BJ (cell line): ENCODE measurements at regions not wholly inside any gene's neighbourhood (a gene's known extent, or its start where the extent isn't known, plus 50 kb on each side); places are given as distances from the start of the nearest gene placed in this dataset.

Experiments
- CTCF ChIA-PET: fragments of 350-600 bp; formaldehyde crosslinking; extraction: SDS; loops from one replicate; lab custom pipeline; 2021; ENCODE audit warnings: antibody characterized with exemption, inconsistent platforms; lab: Yijun Ruan, JAX
- POLR2A ChIA-PET: fragments of 300-600 bp; sonication (Branson Sonifier 250); formaldehyde crosslinking; extraction: SDS; loops from one replicate; lab custom pipeline; 2021; ENCODE audit warnings: antibody characterized with exemption; lab: Charles Lee
- DNase-seq: peaks from one replicate; pipeline ENCODE4 v3.0.0-alpha.2; 2011; ENCODE audit warnings: low read depth
- H3K27me3 ChIP-seq: 2 replicates; pipeline ENCODE4 v1.6.0; 2011; ENCODE audit warnings: low read length; ENCODE audit not compliant: control insufficient read depth, insufficient read depth
- H3K36me3 ChIP-seq: 2 replicates; pipeline ENCODE4 v1.5.1; 2011; ENCODE audit warnings: low read length; ENCODE audit not compliant: control insufficient read depth, insufficient read depth
- H3K4me3 ChIP-seq: 2 replicates; pipeline ENCODE4 v1.5.1; 2011; ENCODE audit warnings: low read depth, mild to moderate bottlenecking, control low read depth, low read length
- CTCF ChIP-seq: IDR thresholded peaks from 2 replicates; pipeline ENCODE4 v1.5.1; 2011; ENCODE audit warnings: low read depth, mild to moderate bottlenecking, control low read depth, inconsistent platforms, low read length, moderate library complexity; ENCODE audit not compliant: insufficient read depth

GRCh38 chr1:208552928-208553327 is 308.7 kb upstream of the PLXNA2 start:
- no peak overlapping the region for H3K4me3 ChIP-seq
- TF ChIP-seq CTCF = no peak
- ChIA-PET CTCF (interaction anchor here (0.5 to 0.7 kb wide), 2 partner anchors 11 to 55 kb away, joined by 3 read pairs; no protein-coding TSS in a partner anchor), POLR2A (no interaction called here)
- H3K36me3 ChIP-seq = no peaks in the 10 kb centered on the region
- DNase-seq = no peak
- H3K27me3 ChIP-seq = no peaks in the 10 kb centered on the region

GRCh38 chr1:208556461-208556860 is 312.3 kb upstream of the PLXNA2 start:
- CTCF ChIA-PET = no interaction called here
- no peaks in the 10 kb centered on the region for H3K27me3 ChIP-seq
- TF ChIP-seq CTCF = no peak
- POLR2A ChIA-PET = no interaction called here
- DNase-seq = no peak
- H3K4me3 ChIP-seq = no peak overlapping the region
- H3K36me3 ChIP-seq = no peaks in the 10 kb centered on the region

GRCh38 chr1:208557046-208557722 is 313.0 kb upstream of the PLXNA2 start:
- no peak overlapping the region for H3K4me3 ChIP-seq
- CTCF ChIA-PET = interaction anchor here (1.0 kb wide), 1 partner anchor 21 kb away, joined by 5 read pairs; no protein-coding TSS in a partner anchor
- no peaks in the 10 kb centered on the region for H3K36me3 ChIP-seq
- DNase-seq = no peak
- no peaks in the 10 kb centered on the region for H3K27me3 ChIP-seq
- no peak for TF ChIP-seq CTCF
- POLR2A ChIA-PET = no interaction called here

- no peak for TF ChIP-seq CTCF
- Histone ChIP-seq H3K27me3 (no peaks in the 10 kb centered on the region), H3K36me3 (no peaks in the 10 kb centered on the region), H3K4me3 (no peak overlapping the region)
- no peak for DNase-seq
- ChIA-PET CTCF (interaction anchor here (1.0 kb wide), 1 partner anchor 22 kb away, joined by 5 read pairs; no protein-coding TSS in a partner anchor), POLR2A (no interaction called here)
Measured at GRCh38 chr1:208557723-208558094, 313.5 kb upstream of the PLXNA2 start.

GRCh38 chr1:208559597-208560329 is 315.6 kb upstream of the PLXNA2 start:
- DNase-seq = peak; percentile 51
- Histone ChIP-seq H3K4me3 (no peak overlapping the region), H3K27me3 (no peaks in the 10 kb centered on the region), H3K36me3 (no peaks in the 10 kb centered on the region)
- ChIA-PET POLR2A (no interaction called here), CTCF (interaction anchor here (0.8 to 1.5 kb wide), 2 partner anchors 9 to 538 kb away, joined by 3 to 5 read pairs; no protein-coding TSS in a partner anchor)
- TF ChIP-seq CTCF = no peak
